Prostate gland (tissue), 2 donors: ENCODE measurements at regions not wholly inside any gene's neighbourhood (a gene's known extent, or its start where the extent isn't known, plus 50 kb on each side); places are given as distances from the start of the nearest gene placed in this dataset.

ENCODE experiments used
- POLR2A ChIP-seq: fragments of 450-650 bp; IDR thresholded peaks from one replicate; pipeline ENCODE4 v1.6.1; 2016; ENCODE audit warnings: antibody characterized with exemption, mild to moderate bottlenecking
- TF ChIP-seq, protein P1 (sequence below), 4 experiments: fragments of 200-600 bp in 2 of 4; fragments of 450-650 bp in 2 of 4; sonication (generic) in 2 of 4; IDR thresholded peaks; 1 replicate in 3 of 4; 2 replicates in 1 of 4; pipeline ENCODE4 v1.5.1; 2016 to 2019; ENCODE audit warnings: antibody characterized with exemption in 4 of 4, mild to moderate bottlenecking in 2 of 4, moderate library complexity in 2 of 4

DNA sequence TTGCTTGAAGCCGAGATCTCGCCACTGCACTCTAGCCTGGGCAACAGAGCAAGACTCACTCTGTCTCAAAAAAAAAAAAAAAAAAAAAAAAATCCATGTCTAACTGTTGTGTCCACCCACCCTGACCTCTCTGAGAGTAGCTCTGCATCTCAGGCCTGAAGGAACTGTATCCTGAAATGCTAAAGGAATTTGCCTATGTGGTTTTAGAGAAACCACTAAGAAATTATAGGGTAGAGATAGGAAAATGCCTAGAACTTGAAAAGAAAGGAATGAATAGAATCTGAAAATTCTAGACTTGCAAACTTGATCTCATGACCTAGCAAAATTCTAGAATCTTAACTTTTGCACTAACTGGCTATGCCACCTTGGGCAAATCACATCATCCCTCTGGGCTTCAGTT, 217.5 kb upstream of the ROPN1 start:
- TF ChIP-seq, protein P1, sequence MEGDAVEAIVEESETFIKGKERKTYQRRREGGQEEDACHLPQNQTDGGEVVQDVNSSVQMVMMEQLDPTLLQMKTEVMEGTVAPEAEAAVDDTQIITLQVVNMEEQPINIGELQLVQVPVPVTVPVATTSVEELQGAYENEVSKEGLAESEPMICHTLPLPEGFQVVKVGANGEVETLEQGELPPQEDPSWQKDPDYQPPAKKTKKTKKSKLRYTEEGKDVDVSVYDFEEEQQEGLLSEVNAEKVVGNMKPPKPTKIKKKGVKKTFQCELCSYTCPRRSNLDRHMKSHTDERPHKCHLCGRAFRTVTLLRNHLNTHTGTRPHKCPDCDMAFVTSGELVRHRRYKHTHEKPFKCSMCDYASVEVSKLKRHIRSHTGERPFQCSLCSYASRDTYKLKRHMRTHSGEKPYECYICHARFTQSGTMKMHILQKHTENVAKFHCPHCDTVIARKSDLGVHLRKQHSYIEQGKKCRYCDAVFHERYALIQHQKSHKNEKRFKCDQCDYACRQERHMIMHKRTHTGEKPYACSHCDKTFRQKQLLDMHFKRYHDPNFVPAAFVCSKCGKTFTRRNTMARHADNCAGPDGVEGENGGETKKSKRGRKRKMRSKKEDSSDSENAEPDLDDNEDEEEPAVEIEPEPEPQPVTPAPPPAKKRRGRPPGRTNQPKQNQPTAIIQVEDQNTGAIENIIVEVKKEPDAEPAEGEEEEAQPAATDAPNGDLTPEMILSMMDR (IDR thresholded peaks at IDR 0.05): no peak
- TF ChIP-seq POLR2A: no peak
